ENCODE measurements at regions not wholly inside any gene's neighbourhood (a gene's known extent, or its start where the extent isn't known, plus 50 kb on each side); places are given as distances from the start of the nearest gene placed in this dataset.
A peak's percentile ranks its signal among the peaks of the same experiment; 100 is the strongest.

DNA sequence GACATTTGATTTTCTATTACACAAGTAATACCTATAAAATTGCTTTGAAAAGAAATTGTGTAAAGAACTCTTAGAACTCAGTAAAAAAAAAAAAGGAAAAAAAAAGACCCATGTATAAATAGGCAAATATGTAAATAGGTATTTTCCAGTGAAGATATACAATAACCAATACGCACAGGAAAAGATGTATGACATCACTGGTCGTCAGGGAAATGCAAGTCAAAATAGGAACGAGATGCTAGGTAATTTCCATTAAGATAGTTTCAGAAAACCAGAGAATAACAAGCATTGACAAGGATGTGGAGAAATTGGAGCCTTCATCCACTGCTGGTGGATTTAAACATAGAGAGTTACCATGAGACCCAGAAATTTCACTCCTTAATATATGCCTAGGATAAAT, 708.8 kb downstream of the MTRR start:
- DNase-seq = no peak

DNA sequence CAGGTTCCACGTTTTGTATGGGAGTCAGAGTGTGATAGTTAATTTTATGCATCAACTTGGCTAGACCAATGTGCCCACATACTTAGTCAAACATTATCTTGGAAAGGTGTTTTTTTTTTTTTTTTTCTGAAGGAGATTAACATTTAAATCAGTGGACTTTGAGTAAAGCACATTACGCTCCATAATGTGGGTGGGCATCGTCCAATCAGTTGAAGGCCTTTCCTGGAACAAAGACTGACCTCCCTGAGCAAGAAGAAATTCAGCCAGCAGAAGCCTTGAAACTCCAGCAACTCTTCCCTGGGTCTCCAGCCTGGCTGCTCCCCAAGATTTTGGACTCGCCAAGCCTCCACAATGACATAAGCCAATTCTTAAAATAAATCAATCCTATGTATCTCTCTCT, 711.4 kb downstream of the MTRR start:
- no peak for DNase-seq

DNA sequence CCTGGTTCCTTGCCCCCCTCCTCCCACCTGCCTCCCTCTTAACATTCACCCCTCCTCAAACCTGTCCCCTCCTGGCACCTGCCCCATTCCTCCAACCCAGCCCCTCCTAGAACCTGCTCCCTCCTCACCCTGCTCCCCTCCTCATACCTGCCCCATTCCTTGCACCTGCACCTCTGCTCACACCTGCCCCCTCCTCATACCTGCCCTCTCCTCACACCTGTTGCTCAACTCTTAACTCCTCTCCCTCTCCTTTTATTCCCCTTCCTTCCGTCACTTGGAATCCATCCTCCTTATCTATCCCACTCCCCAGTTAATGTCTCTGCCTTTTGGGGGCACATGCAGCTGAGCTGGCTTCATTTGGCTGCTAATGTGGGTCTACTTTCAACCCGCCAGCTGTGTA, 712.1 kb downstream of the MTRR start:
- DNase-seq = no peak

DNA sequence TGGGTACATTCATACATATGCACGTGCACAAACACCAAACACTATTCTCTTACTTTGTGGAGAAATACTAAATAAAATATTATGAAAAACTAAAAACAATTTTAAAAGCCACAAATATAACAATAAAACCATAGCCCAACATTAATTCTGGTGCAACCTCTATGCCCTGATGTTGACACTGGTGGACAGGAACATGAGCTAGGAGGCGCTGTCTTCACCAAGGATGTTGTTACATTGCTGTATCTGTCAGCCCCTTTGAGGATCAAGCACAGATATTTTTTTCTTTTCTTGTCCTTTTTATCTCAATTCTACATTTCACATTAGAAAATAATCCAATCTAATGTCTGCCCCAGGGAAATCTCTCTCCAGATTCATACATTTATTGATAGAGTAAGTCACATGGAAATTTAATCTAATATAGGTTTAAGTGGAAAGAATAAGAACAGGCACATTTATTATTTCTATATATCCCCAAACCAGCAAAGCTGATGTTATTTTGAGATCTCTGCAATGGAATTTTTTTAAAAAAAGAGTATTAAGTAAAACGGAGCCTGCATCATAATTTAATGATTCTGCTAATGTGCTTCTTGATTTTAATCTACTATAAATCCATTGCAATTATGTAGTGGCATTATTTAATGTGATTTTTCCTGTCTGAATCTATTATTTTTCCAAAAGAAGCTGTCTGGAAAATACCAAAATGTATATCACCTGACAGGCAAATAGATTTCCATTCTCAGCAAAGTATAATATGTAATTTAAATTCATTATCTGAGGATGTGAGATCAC, 716.5 kb downstream of the MTRR start:
- DNase-seq = no peak

DNA sequence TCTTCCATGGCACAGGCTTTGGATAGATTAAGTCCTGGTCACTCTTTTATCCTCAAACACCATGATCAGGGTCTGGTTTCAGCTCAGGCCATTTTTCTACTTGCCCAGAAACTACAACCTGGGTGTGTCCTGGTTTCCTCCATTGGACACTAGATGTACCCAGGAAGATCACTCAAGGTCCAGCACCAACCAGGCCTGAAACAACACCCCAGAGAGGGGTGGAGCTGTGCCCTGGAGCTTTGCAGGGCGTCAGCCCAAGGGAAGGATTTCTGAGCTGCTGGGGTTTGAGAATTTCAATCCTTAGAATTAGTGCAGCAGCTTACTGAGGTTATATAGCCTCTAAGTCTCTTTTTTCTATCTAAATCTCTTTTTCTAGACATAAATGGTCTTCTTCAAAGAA, 722.0 kb downstream of the MTRR start:
- DNase-seq = no peak

DNA sequence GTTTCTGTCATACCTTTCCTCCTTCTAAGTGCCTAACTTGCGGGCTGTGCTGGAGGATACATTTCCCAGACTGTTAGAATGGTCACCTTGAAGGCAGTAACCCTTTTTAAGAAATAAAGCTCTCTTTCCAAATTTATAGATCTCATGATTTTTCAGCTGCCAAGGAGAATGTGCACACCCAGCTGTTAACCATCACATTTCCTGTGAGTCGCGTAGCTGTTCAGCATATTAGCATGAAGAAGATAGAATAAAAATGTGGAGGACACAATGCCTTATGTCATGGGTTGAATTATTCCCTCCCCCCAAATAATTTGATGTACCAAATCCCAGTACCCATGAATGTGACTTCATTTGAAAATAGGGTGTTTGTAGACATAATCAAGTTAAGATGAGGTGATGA, 729.4 kb downstream of the MTRR start:
- DNase-seq = no peak

DNA sequence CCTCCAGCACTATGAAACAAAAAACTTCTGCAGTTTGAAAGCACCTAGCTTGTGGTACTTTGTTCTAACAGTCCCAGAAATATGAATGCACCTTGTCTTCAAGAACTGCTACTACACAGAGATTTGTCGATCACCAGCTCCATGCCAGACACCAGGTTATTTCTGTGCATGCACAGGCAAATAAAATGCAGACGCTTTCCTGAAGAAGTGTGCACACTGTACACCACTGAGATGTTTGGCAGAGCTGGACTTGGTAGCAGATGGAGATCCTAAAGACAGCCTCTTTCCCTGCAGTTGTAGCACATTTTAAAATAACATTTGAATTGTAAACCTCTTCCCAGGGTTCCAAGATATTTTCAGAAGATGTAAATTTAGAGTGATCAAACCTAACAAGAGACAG, 730.0 kb downstream of the MTRR start:
- no peak for DNase-seq

DNA sequence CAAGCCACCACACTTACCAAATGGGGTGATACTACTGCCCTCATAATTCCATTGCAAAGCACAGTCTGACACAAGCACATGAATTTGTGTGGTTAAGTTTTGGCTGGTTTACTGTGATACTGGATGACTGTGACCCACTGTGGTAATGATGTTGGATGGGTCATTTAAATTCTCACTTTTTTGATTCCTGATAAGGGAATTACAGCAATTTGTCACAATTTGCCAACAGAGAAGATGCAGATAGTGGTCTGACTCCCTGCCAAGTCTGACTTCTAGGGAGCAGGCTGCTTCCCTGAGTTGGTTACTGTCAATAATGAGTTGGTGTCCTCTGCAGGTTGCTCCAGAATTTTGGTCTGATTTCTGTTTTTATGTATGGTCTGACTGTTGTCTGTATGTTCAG, 731.9 kb downstream of the MTRR start:
- no peak for DNase-seq

DNA sequence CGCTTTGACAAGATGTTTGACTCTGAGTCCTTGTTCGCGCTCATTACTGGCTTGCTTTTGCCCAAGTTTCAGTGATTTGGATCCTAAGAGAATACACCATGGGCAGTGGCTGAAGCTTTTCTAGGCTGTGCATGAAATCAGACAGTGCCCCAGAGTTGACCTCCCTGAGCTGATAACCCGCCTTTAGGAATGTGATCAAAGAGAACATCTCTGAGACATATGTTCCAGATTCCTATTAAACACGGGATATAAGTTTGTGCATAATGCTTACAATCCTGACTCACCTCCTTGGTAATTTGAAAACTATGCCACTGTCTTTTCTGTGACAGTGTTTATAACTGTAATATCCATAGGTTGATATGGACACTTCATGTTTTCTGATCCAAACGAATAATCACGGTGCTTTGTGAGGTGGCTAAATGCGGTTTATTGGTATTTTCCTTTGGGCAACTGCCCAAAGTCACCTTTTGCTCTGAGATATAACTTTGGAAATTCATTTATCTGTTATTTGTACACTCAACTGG, 732.9 kb downstream of the MTRR start:
- peak; percentile 14 for DNase-seq

DNA sequence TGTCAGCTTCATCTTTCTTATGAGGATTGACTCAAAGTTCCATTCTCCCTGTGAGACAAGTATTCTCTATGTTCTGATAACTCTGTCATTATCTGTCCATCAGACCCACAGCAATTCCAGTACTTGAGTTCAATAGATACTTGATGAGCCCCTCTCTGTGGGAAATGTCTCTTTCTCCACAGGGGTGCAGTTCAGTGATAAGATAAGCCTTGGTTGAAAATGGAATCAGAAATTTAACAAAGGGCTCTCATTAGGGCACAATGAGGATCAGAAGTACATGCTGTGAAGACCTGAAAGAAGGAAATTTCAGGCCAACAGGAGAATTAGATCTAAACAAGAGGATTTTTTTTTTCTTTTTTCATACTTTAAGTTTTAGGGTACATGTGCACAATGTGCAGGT, 737.3 kb downstream of the MTRR start:
- DNase-seq = no peak

DNA sequence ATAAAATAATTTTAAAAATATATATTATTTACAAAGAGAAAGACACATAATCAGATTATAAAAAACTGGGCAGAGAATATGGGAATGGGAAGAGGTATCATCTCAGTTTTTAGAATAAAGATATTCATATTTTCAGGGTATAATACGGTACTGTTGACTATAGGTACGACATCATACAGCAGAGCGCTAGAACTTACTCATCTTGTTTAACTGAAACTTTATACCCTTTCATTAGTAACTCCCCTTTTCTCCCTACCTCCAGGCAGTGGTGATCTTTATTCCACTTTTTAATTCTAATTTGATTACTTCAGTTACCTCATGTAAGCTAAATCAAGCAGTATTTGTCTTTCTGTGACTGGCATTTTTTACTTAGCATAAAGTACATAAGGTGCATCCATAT, 742.1 kb downstream of the MTRR start:
- no peak for DNase-seq

DNA sequence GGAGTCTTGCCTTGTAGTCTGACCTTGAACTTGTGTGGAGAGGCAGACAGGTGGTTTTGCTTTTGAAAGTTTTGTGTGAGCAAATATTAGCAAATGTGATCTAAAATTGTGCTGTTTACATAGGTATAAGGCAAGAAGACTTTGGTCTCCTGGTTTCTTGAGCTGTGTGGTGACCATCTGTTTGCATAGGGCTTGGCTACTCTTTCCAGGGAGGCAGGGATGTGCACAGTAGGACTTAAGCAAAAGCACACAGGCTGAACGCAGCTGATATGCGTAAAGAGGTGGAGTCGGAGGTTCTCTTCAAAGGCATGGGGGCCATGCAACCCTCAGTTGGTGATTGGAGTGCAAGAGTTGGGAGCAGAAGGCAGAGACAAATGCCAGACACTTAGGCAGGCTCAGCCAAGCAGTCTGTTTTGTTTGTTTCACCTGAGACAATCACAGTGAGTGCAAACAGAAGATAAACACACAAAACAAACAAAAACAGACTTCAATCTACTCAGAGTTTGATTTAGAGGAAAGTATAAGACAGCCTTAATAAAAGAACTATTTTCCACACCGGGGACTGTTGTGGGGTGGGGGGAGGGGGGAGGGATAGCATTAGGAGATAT, 744.2 kb downstream of the MTRR start:
- DNase-seq = no peak

DNA sequence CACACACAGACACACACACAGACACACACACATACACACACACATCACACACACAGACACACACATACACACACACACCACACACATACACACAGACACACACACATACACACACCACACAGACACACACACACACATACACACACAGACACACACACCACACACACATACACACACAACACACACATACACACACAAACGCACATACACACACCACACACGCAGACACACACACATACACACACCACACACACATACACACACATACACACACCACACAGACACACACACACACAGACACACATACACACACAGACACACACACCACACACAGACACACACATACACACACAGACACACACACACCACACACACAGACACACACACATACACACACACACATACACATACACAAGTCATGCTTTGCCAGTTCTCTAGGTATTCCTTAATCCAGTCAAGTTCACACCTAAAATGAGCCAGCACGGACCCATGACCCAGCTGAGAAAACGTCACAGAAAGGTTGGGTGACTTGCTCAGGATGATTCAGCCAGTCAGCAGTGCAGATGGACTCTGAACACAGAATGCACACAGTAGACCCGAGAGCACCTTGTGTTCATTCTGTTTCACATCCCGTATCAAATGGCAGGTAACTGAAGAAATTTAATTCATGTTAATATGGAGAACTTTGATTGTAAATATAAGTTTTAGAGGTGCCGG, 746.4 kb downstream of the MTRR start:
- no peak for DNase-seq

DNA sequence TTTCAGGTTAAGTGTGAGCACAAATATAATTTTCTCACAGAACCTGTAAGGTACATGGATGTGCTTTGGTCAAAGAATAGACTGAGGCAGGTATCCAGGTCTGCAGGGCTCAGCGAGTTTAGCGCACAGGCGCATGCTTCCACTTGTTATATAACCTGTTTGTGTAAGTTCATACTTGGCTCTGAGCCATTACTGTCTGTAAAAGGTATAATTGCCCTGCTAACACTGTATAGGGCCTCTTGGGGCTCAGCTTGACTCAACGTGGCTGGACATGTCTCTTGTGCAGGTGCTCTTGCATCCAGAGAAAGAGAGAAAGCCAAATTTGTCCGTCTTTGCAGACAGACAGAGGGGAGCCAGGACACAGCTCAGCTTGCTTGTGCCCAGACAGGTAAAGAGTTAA, 759.6 kb downstream of the MTRR start:
- no peak for DNase-seq

DNA sequence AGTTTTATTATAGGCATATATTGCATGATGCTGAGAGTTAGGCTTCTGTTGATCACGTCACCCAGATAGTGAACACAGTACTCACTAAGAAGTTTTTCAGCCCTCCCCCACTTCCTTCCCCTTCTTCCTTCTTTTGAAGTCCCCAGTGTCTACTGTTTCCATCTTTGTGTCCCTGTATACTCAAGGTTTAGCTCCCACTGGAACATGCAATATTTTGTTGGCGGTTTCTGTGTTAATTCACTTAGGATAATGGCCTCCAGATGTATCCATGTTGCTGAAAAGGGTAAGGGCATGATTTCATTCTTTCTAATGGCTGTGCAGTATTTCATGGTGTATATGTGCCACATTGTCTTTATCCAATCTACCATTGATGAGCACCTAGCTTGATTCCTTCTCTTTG, 764.3 kb downstream of the MTRR start:
- no peak for DNase-seq

DNA sequence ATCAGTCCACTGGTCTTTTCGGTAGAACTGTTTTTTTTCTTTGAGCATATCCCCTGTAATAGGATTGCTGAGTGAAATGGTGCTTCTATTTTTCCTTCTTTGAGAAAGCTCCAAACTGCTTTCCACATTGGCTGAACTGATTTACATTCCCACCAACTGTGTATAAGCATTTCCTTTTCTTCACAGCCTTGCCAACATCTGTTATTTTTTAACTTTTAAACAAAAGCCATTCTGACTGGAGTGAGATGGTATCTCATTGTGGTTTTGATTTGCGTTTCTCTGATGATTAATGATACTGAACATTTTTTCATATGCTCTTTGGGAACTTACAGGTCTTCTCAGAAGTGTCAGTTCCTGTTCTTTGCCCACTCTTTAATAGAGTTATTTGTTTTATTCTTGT, 764.7 kb downstream of the MTRR start:
- peak; percentile 26 for DNase-seq

DNA sequence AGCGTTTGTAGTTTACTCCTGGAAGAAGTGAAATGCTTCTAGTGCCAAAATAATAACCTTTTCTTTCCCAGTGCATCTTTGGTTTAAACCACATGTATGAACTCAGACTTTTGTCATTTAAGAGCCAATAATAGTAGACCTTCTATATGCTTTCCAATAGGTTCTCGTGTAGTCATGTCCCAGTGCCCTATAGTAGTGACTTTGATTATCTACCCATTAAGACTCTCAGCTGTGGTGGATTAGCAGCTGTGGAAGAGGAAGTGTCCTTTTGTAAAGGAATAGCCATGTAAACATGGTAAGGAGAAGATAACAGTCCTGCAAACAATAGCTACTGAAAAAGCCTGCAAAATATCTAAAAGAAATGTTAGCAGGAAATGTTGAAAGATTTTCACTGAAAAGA, 765.3 kb downstream of the MTRR start:
- DNase-seq = no peak

DNA sequence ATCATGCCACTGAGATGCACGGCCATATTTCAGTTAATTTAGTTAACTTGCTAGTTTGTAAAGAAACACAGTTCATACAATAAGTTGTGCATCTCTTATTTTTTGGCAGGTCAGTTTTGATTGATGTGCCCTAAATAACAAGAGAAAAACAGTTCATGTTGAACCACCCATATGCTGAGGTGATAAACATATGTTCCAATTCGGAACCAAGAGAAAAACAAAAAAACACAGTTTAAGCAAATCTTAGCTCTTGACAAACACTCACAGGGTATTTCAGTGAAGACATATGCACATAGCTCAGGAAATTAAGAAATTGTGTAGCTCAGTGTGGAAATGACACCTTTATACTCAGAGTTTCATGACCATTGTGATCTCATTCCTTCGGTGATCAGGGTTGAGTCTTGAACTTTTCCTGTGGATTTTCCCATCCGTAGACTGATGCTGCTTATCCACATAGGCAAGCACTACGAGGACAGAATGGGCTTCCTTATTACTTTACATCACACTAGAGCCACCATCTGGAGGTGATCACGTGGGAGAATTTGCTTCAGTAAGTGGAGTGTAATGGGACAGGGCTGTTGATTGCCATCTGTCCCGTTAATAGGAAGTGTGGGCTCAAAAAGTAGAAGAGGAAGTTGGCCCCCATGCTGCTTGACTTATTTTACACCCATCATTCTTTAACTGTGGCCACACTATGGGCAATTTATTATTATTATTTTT, 773.0 kb downstream of the MTRR start:
- DNase-seq = no peak

DNA sequence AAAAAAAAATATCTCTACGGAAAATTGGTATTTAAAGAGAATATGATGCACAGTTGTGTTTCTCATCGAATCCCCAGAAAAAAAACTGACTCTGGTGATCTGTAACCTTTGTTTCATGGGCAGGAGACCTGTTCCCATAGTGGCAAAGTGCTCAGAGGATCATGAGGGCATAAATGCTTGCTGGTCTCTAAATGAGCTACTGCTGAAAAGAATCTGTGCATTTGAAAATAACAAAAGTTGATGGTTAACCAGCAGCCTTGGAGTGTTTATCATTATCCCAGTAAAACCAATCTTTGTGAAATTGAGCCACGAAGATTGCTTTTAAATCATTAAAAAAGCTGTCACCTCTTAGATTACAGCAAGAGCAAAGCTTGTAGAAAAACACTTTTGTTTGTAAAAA, 775.4 kb downstream of the MTRR start:
- DNase-seq = no peak

DNA sequence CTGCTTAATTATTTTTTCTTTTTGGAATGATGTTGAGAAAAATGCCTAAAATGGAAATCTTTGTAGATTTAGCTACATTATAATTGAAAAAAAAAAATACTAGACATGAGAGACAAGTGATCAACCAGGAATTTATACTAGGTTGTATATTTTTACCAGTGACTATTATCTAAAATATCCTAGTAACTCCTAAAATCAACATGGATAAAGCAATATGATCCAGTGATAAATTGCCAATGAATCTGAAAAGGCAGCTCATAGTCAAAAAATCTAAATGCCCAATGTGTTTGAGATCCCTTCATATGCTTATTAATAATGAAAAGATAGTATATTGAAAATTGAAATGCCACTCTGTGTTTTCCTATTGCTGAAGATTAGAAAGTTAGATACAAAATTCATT, 778.2 kb downstream of the MTRR start:
- no peak for DNase-seq

DNA sequence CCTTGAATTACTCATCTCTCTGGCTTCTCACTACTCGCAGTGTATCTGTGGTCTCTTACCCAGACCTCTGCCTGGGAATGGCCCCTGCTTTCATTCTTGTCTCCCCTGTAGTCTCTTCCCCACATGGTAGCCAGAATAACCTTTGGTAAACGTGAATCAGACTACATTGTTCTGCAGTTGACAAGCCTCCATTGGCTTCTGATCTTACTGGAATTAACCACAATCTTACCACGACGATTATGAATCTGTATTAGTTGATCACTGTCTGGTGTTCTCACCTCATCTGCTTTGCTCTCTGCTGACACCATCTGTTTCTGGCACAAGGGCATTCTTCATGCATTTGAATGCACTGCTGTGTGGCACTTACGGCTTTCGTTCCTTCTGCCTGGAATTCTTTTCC, 781.2 kb downstream of the MTRR start:
- peak; percentile 29 for DNase-seq

DNA sequence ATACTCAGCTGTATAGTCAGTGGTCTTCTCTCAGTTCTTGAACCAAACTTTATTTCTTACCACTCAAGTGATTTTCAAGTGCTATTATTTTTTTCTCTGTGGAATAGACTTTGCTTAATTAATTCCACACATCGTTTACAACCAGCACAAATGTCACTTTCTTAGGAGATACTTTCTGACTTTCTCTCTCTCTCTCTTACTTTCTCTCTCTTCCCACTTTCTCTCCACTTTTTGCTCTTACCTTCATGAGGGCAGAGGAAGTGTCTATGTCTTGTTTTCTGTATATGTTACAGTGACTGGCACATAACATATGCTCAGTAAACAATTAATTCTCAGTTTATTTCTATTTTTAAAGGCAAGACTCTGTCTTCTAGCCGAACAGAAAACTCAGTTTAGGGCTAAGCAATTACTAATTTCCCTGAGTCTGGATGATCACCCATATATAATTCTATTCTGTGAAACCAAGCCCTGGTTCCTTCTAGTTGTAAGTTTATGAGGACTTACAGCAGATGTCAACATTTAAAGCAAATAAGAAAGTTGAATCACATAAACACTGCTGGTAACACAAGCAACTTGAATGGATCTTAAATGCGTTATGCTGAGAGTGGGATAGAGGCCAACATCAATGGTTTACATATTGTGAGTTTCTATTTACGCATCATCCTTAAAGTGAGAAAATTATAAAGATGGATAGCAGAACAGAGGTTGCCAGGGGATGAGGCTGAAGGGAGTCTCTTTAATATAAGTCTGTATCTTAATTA, 791.4 kb downstream of the MTRR start:
- no peak for DNase-seq

DNA sequence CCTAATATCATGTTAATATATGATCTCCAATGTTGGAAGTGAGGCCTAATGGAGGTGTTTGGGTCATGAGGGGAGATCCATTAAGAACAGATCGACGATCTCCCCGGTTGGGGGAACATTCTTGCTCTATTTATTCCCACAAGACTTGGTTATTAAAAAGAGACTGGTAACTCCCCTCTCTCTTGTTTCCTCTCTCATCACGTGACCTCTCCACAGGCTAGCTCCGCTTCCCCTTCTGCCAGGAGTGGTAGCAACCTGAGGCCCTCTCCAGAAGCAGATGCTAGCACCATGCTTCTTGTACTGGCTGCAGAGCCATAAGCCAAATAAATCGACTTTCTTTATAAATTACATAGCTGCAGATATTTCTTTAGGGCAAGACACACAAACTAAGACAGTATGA, 794.4 kb downstream of the MTRR start:
- DNase-seq = no peak
